Peyer's patch (tissue), 4 donors: ENCODE measurements at regions not wholly inside any gene's neighbourhood (a gene's known extent, or its start where the extent isn't known, plus 50 kb on each side); places are given as distances from the start of the nearest gene placed in this dataset.

ENCODE experiments used
- DNase-seq, 3 donors: peaks; one replicate each; pipeline ENCODE4 v3.0.0-alpha.2; 2017 to 2019
- H3K27ac ChIP-seq, 4 donors: fragments of 200-600 bp; sonication (generic); one replicate each; pipeline ENCODE4 v1.5.1; 2016 to 2019
- H3K27me3 ChIP-seq, 2 donors: fragments of 200-600 bp; sonication (generic); one replicate each; pipeline ENCODE4 v1.5.1; 2019
- H3K36me3 ChIP-seq, 3 donors: fragments of 200-600 bp; sonication (generic); one replicate each; pipeline ENCODE4 v1.5.1; 2016 to 2019
- H3K4me1 ChIP-seq, 4 donors: fragments of 200-600 bp; sonication (generic); one replicate each; pipeline ENCODE4 v1.5.1; 2016 to 2019
- H3K4me3 ChIP-seq, 4 donors: fragments of 200-600 bp; sonication (generic); 1 replicate in 3 of 4; 2 replicates in 1 of 4; pipeline ENCODE4 v1.5.1; 2016 to 2019; ENCODE audit warnings: mild to moderate bottlenecking in 1 of 4
- H3K9me3 ChIP-seq, 4 donors: fragments of 200-600 bp; sonication (generic); one replicate each; pipeline ENCODE4 v1.5.1; 2016 to 2019; ENCODE audit warnings: mild to moderate bottlenecking in 1 of 4
- POLR2A ChIP-seq, 2 donors: fragments of 450-650 bp; IDR thresholded peaks; one replicate each; pipeline ENCODE4 v1.5.1; 2017; ENCODE audit warnings: antibody characterized with exemption in 2 of 2, mild to moderate bottlenecking in 2 of 2, moderate library complexity in 2 of 2
- TF ChIP-seq, protein P1 (sequence below), 6 experiments: fragments of 450-650 bp in 4 of 6; fragments of 200-600 bp in 2 of 6; sonication (generic) in 1 of 6; IDR thresholded peaks; one replicate each; pipeline ENCODE4 v1.5.1; 2017 to 2019; ENCODE audit warnings: antibody characterized with exemption in 6 of 6, mild to moderate bottlenecking in 3 of 6, moderate library complexity in 1 of 6

DNA sequence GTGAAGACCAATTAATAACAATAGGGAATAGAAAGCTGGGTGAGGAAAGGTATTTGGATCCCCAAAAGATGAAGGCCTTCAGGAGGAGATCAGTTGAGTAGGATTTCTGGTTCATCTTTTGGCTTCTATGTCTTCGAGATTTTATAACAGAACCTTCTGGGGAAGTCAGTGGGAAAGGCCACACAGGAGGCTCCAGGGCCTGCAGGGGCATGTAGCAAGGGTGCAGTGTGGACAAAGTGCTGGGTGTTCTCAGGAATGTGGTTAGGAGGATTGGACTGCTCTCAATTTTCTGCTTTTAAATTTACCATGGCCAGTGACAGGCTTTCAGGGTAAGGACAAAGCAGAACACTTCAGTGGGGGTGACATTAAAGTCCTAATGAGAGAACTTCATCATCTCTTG lies 378.0 kb downstream of the CCSER2 start:
- Histone ChIP-seq H3K9me3 (no peaks in the 10 kb centered on the region), H3K36me3 (no peaks in the 10 kb centered on the region), H3K27ac (peak overlapping the region in 1 of 4 donors; percentile 22), H3K4me1 (no peaks in the 10 kb centered on the region), H3K27me3 (no peaks in the 10 kb centered on the region), H3K4me3 (no peak overlapping the region)
- TF ChIP-seq, protein P1, sequence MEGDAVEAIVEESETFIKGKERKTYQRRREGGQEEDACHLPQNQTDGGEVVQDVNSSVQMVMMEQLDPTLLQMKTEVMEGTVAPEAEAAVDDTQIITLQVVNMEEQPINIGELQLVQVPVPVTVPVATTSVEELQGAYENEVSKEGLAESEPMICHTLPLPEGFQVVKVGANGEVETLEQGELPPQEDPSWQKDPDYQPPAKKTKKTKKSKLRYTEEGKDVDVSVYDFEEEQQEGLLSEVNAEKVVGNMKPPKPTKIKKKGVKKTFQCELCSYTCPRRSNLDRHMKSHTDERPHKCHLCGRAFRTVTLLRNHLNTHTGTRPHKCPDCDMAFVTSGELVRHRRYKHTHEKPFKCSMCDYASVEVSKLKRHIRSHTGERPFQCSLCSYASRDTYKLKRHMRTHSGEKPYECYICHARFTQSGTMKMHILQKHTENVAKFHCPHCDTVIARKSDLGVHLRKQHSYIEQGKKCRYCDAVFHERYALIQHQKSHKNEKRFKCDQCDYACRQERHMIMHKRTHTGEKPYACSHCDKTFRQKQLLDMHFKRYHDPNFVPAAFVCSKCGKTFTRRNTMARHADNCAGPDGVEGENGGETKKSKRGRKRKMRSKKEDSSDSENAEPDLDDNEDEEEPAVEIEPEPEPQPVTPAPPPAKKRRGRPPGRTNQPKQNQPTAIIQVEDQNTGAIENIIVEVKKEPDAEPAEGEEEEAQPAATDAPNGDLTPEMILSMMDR (IDR thresholded peaks at IDR 0.05) = no peak
- no peak for TF ChIP-seq POLR2A (IDR thresholded peaks at IDR 0.05)
- no peak for DNase-seq

DNA sequence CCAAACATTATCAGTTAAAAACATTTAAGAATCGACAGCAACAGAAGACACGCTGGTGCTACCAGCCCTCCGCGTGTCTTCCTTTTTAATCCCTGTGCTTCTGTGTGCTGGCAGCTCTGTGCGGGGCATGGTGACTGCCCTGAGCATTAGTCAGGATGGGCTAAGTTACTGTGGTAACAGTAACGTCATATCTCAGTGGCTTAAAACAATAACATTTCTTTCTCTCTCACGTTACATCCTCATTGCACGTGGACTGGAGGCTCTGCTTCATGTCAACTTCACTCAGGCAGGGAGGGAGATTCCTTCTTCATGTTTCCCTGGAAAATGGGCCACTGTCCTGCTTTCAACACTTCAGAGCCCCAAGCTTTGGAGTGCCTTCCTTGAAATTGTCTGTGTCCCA lies 378.5 kb downstream of the CCSER2 start:
- Histone ChIP-seq H3K27ac (peak overlapping the region in 1 of 4 donors; percentile 22), H3K9me3 (no peaks in the 10 kb centered on the region), H3K36me3 (no peaks in the 10 kb centered on the region), H3K4me1 (no peaks in the 10 kb centered on the region), H3K27me3 (no peaks in the 10 kb centered on the region), H3K4me3 (no peak overlapping the region)
- no peak for TF ChIP-seq POLR2A (IDR thresholded peaks at IDR 0.05)
- TF ChIP-seq, protein P1 (IDR thresholded peaks at IDR 0.05) = no peak
- DNase-seq = no peak

DNA sequence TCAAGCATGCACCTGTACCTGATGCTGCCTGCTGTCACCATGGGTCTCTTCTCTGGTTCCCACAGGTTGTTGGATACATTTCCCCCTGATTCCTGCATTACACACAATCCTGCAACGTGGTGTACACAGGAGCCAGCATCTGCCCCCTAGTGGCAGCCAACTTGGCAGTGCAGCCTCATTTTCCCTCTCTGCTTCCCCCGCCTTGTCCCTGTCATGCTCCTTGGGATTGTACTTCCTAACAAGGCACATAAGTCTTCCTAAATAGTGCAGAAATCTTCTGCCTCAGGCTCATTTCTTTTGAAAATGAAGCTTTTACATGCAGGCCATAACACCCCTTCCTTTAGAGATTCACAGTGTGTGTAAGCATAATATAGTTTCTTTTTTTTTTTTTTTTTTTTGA lies 387.5 kb downstream of the CCSER2 start:
- Histone ChIP-seq H3K27ac (no peak overlapping the region), H3K4me1 (no peaks in the 10 kb centered on the region), H3K4me3 (no peak overlapping the region), H3K9me3 (no peaks in the 10 kb centered on the region), H3K27me3 (no peaks in the 10 kb centered on the region), H3K36me3 (no peaks in the 10 kb centered on the region)
- TF ChIP-seq, protein P1 (IDR thresholded peaks at IDR 0.05) = peak in 2 of 6 experiments; percentile 13 to 19
- no peak for TF ChIP-seq POLR2A (IDR thresholded peaks at IDR 0.05)
- no peak for DNase-seq

DNA sequence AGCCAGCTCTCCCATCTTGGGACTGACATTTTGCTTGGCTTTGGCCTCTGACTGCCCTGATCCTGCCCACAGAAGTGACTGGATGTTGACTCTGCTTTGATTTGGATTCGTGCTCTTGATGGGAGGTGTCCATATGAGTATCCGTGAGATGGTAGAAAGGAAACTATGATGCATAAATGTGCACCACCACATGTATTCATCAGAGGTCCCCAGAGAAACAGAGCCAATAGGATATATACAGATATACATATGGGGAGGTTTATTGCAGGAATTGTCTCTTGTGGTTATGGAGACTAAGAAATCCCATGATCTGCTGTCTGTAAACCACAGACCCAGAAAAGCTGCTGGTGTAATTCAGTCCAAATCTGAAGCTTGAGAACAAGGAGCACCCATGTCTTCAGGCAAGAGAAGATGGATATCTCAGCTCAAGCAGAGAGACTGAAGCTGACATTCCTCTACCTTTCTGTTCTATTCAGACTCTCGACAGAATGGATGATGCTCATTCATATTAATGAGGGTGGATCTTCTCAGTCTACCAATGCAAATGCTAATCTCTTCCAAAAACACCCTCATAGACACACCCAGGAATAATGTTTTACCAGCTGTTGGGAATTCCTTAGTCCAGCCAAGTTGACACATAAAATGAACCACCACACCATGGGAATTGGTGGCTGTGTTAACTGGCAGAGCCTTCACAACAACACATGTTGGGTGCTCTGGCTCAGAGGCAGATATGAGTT lies 390.7 kb downstream of the CCSER2 start:
- Histone ChIP-seq H3K36me3 (no peaks in the 10 kb centered on the region), H3K27me3 (no peaks in the 10 kb centered on the region), H3K4me1 (no peaks in the 10 kb centered on the region), H3K9me3 (no peaks in the 10 kb centered on the region), H3K27ac (no peak overlapping the region), H3K4me3 (no peak overlapping the region)
- DNase-seq = no peak
- TF ChIP-seq POLR2A (IDR thresholded peaks at IDR 0.05) = no peak
- TF ChIP-seq, protein P1 (IDR thresholded peaks at IDR 0.05) = no peak

DNA sequence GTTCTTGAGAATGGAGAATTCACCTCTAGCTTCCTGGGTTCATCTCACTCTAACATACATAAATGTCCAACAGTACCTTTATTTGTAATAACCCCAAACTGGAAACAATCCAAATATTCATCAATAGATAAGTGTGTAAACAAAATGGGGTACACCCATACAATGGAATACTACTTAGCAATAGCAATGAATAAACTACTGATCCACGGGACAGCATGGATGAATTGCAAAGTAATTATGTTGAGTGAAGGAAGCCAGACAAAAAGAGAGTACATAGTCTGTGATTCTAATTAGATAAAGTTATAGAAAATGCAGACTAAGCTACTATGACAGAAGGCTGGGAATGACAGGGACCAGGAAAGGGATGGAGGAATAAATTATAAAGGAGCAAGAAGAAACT lies 391.3 kb downstream of the CCSER2 start:
- H3K4me1 ChIP-seq = no peaks in the 10 kb centered on the region
- H3K4me3 ChIP-seq = no peak overlapping the region
- H3K27ac ChIP-seq = no peak overlapping the region
- DNase-seq = no peak
- H3K36me3 ChIP-seq = no peaks in the 10 kb centered on the region
- no peaks in the 10 kb centered on the region for H3K27me3 ChIP-seq
- no peak for TF ChIP-seq POLR2A (IDR thresholded peaks at IDR 0.05)
- TF ChIP-seq, protein P1 (IDR thresholded peaks at IDR 0.05) = no peak
- H3K9me3 ChIP-seq = no peaks in the 10 kb centered on the region
